ENCODE measurements at regions not wholly inside any gene's neighbourhood (a gene's known extent, or its start where the extent isn't known, plus 50 kb on each side); places are given as distances from the start of the nearest gene placed in this dataset.

DNA sequence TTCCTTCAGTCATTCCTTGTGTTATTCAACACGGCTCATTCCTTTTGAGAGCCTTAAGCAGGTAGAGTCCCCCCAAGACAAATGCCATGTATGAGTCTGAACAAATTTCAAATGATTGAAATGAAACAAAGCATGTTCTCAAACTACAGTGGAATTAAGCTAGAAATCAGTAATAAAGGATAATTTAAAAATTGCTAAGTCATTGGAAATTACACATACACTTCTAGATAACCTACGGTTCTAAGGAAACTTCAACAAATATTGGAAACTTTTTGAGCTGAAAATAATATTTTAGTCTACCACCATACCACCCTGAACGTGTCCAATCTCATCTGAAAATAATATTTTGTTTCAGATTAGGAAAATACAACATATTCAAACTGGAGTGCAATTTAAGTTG is 71.8 kb upstream of the UGP2 start:
- TF ChIP-seq, protein P1, sequence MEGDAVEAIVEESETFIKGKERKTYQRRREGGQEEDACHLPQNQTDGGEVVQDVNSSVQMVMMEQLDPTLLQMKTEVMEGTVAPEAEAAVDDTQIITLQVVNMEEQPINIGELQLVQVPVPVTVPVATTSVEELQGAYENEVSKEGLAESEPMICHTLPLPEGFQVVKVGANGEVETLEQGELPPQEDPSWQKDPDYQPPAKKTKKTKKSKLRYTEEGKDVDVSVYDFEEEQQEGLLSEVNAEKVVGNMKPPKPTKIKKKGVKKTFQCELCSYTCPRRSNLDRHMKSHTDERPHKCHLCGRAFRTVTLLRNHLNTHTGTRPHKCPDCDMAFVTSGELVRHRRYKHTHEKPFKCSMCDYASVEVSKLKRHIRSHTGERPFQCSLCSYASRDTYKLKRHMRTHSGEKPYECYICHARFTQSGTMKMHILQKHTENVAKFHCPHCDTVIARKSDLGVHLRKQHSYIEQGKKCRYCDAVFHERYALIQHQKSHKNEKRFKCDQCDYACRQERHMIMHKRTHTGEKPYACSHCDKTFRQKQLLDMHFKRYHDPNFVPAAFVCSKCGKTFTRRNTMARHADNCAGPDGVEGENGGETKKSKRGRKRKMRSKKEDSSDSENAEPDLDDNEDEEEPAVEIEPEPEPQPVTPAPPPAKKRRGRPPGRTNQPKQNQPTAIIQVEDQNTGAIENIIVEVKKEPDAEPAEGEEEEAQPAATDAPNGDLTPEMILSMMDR (IDR thresholded peaks at IDR 0.05; ENCODE audit: insufficient read depth, low read length): no peak
- DNase-seq (ENCODE audit: low read depth): no peak
- H3K4me3 ChIP-seq (ENCODE audit: low read depth, low read length): no peak overlapping the region

DNA sequence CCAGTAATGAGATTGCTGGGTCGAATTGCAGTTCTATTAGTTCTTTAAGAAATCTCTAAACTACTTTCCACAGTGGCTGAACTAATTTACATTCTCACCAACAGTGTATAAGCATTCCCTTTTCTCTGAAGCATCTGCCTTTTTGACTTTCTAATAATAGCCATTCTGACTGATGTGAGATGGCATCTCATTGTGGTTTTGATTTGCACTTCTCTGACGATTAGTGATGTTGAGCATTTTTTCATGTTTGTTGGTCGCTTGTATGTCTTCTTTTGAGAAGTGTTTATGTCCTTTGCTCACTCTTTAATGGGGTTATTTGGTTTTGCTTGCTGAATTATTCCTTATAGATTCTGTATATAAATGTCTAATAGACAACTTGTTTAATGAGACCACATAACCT is 69.6 kb upstream of the UGP2 start:
- TF ChIP-seq, protein P1 (IDR thresholded peaks at IDR 0.05; ENCODE audit: insufficient read depth, low read length): no peak
- no peak for DNase-seq (ENCODE audit: low read depth)
- no peak overlapping the region for H3K4me3 ChIP-seq (ENCODE audit: low read depth, low read length)

DNA sequence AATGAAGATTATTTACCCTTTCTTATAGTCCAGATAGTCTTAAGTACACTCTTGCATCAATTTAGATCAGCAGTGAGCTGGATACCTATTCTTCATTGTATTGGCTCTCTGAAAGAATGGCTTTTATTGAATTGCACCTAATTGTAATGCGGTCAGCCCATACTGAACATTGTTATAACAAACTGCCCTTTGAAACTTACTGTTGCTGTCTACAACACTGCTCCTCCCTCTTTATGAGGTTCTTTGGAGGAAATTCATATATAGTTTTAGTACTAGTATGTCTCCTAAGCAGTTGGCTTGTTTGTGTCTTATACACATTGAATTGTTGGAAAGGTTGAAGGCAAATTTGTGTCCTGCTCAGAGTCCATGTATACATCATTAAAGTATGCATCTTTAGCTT is 66.5 kb upstream of the UGP2 start:
- TF ChIP-seq, protein P1 (IDR thresholded peaks at IDR 0.05; ENCODE audit: insufficient read depth, low read length): no peak
- DNase-seq (ENCODE audit: low read depth): no peak
- no peak overlapping the region for H3K4me3 ChIP-seq (ENCODE audit: low read depth, low read length)

DNA sequence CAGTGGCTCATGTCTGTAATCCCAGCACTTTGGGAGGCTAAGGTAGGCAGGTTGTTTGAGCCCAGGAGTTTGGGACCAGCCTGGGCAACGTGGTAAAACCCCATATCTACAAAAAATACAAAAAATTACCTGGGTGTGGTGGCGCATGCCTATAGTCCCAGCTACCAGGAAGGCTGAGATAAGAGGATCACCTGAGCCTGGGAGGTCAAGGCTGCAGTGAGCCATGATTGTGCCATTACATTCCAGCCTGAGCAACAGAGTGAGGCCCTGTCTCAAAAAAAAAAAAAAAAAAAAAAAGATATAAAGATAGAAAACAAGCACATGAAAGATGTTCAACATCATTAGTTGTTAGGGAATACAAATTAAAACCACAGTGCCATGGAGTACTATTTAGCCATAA is 65.3 kb upstream of the UGP2 start:
- no peak for DNase-seq (ENCODE audit: low read depth)
- no peak overlapping the region for H3K4me3 ChIP-seq (ENCODE audit: low read depth, low read length)
- TF ChIP-seq, protein P1 (IDR thresholded peaks at IDR 0.05; ENCODE audit: insufficient read depth, low read length): no peak

DNA sequence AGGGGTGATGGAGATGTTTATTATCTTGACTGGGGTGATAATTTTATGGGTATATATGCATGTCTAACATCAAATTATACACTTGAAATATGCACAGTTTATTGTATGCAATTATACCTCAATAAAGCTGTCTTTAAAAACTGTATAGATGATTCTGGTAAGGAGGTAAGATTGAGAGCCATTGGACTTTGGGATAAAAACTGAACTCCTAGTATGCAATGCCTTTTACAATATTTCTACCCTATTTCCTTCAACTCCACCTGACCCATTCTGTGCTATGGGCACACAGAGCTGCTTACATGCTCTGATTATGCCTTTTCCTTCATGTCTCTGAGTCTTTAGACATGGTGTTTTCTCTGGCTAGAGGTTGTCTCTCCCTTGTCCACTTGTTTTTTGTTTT is 63.9 kb upstream of the UGP2 start:
- no peak overlapping the region for H3K4me3 ChIP-seq (ENCODE audit: low read depth, low read length)
- no peak for DNase-seq (ENCODE audit: low read depth)
- TF ChIP-seq, protein P1 (IDR thresholded peaks at IDR 0.05; ENCODE audit: insufficient read depth, low read length): no peak

DNA sequence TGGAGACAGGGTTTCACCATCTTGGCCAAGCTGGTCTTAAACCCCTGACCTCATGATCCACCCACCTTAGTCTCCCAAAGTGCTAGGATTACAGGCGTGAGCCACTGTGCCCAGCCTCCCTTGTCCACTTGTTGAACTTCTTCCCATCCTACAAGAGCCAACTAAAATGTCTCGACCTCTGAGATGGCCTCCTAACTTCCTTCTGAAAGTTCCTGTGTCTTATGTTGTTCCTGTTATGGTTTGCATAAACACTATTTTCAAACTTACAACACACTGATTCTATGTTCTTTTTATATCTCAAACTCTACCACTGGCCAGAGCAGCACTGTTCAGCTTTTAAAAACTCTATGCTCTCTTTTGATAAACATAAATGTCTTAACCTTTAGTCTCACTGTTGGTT is 63.3 kb upstream of the UGP2 start:
- H3K4me3 ChIP-seq (ENCODE audit: low read depth, low read length): no peak overlapping the region
- TF ChIP-seq, protein P1 (IDR thresholded peaks at IDR 0.05; ENCODE audit: insufficient read depth, low read length): no peak
- no peak for DNase-seq (ENCODE audit: low read depth)

DNA sequence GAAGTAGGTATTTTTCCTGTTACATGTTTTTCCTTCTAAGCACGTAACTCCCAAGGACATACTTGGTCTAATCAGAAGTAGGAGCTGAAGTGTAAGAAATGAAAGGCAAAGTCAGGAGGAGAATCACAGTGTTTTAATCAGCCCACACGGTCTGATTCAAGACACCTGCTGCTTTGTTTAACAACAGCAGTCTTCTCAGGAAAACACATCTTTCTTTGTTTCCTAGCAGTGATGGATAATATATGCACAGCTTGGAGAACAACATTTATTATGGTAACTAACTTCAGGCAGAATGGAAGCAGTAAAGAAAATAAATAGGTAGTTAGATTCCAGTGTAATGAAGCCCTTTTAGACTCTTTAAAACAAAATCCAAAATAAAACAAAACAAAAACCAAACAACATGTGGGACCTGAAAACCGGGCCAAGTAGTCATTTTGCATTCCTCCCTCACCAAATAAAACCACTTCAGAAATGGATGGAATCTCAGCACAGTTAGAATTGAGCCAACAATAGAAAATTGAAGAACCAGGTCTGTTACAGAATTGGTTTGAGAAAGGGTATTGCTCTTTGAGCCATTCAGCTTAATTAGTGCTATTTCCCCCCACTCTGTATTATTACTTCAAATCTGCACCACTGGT is 61.1 kb upstream of the UGP2 start:
- TF ChIP-seq, protein P1 (IDR thresholded peaks at IDR 0.05; ENCODE audit: insufficient read depth, low read length): no peak
- no peak overlapping the region for H3K4me3 ChIP-seq (ENCODE audit: low read depth, low read length)
- no peak for DNase-seq (ENCODE audit: low read depth)
